A673 (cell line): ENCODE measurements at regions not wholly inside any gene's neighbourhood (a gene's known extent, or its start where the extent isn't known, plus 50 kb on each side); places are given as distances from the start of the nearest gene placed in this dataset.

Source experiments
- BruUV-seq: library from RNA; stranded (reverse); fragments of 400-500 nt; replicated peaks from 2 replicates; lab custom pipeline; 2021; lab: Mats Ljungman, UMichigan
- CTCF ChIA-PET: fragments of 300-600 bp; sonication (Branson Sonifier 250); formaldehyde crosslinking; loops from one replicate; lab custom pipeline; 2022; ENCODE audit warnings: antibody characterized with exemption; lab: Charles Lee
- POLR2A ChIA-PET: fragments of 300-600 bp; sonication (Branson Sonifier 250); formaldehyde crosslinking; loops from one replicate; lab custom pipeline; 2022; ENCODE audit warnings: antibody characterized with exemption; ENCODE audit not compliant: low non-redundant PET; lab: Charles Lee
- DNase-seq: peaks from one replicate; pipeline ENCODE4 v3.0.0-alpha.2; 2015; ENCODE audit warnings: low spot score
- H3K27ac ChIP-seq: fragments of 200-600 bp; sonication (generic); 2 replicates; pipeline ENCODE4 v1.5.1; 2016; ENCODE audit warnings: mixed run types, low read depth, mild to moderate bottlenecking, mixed read lengths, antibody characterized with exemption, low read length; ENCODE audit not compliant: poor library complexity, severe bottlenecking
- H3K27me3 ChIP-seq: fragments of 200-600 bp; sonication (generic); replicated peaks from 2 replicates; pipeline ENCODE4 v1.6.1; 2017; ENCODE audit warnings: mixed run types, low read depth, mild to moderate bottlenecking, mixed read lengths, antibody characterized with exemption, low read length; ENCODE audit not compliant: insufficient read depth, poor library complexity
- H3K36me3 ChIP-seq: fragments of 200-600 bp; sonication (generic); 2 replicates; pipeline ENCODE4 v1.6.1; 2016; ENCODE audit warnings: mixed run types, mild to moderate bottlenecking, mixed read lengths, antibody characterized with exemption, low read length; ENCODE audit not compliant: insufficient read depth, poor library complexity, severe bottlenecking
- H3K4me1 ChIP-seq: fragments of 200-600 bp; sonication (generic); 2 replicates; pipeline ENCODE4 v1.6.1; 2017; ENCODE audit warnings: mixed run types, mild to moderate bottlenecking, mixed read lengths, antibody characterized with exemption, low read length; ENCODE audit not compliant: insufficient read depth, poor library complexity, severe bottlenecking
- H3K4me3 ChIP-seq: fragments of 200-600 bp; sonication (generic); 2 replicates; pipeline ENCODE4 v1.5.1; 2016; ENCODE audit warnings: low read depth, mixed run types, mild to moderate bottlenecking, mixed read lengths, low read length; ENCODE audit not compliant: poor library complexity, severe bottlenecking
- H3K9me3 ChIP-seq: fragments of 200-600 bp; sonication (generic); 2 replicates; pipeline ENCODE4 v1.6.1; 2016; ENCODE audit warnings: mixed run types, low read depth, mild to moderate bottlenecking, mixed read lengths, antibody characterized with exemption, low read length; ENCODE audit not compliant: poor library complexity, severe bottlenecking
- CTCF ChIP-seq: fragments of 300-800, 200-600 bp; sonication (generic); conservative IDR thresholded peaks from 2 replicates; pipeline ENCODE4 v1.5.1; 2017; ENCODE audit warnings: low read depth, mild to moderate bottlenecking, antibody characterized with exemption, low read length, moderate library complexity, mixed read lengths
- EZH2 ChIP-seq: fragments of 200-600 bp; sonication (generic); IDR thresholded peaks from 2 replicates; pipeline ENCODE4 v1.6.1; 2017; ENCODE audit warnings: borderline replicate concordance, low read depth, mild to moderate bottlenecking, mixed read lengths, antibody characterized with exemption, low read length; ENCODE audit not compliant: poor library complexity, severe bottlenecking
- intact Hi-C: fragments of 100-400 bp; cut with micrococcal nuclease; formaldehyde crosslinking; loops from one replicate; pipeline ENCODE4 v1.10.0; 2022; ENCODE audit not compliant: unreplicated experiment

- Histone ChIP-seq H3K36me3 (no peaks in the 10 kb centered on the region), H3K27ac (no peak overlapping the region), H3K9me3 (no peaks in the 10 kb centered on the region), H3K4me3 (no peak overlapping the region), H3K4me1 (no peaks in the 10 kb centered on the region), H3K27me3 (peaks cover 94% of the 10 kb centered on the region)
- intact Hi-C loops = no loop called here
- no peak for DNase-seq
- no TSS peak for BruUV-seq
- CTCF ChIA-PET = no interaction called here
- no peak for TF ChIP-seq CTCF
- no peak for TF ChIP-seq EZH2
- POLR2A ChIA-PET = no interaction called here
Observed at GRCh38 chr17:79217473-79218135, 143.0 kb downstream of the ENGASE start.

GRCh38 chr17:79216826-79217225, 142.2 kb downstream of the ENGASE start:
- no TSS peak for BruUV-seq
- Histone ChIP-seq H3K27ac (no peak overlapping the region), H3K4me3 (no peak overlapping the region), H3K36me3 (no peaks in the 10 kb centered on the region), H3K9me3 (no peaks in the 10 kb centered on the region), H3K27me3 (peaks cover 94% of the 10 kb centered on the region), H3K4me1 (no peaks in the 10 kb centered on the region)
- ChIA-PET CTCF (no interaction called here), POLR2A (no interaction called here)
- DNase-seq = no peak
- intact Hi-C loops = no loop called here
- TF ChIP-seq EZH2 = no peak

- H3K9me3 ChIP-seq = no peaks in the 10 kb centered on the region
- H3K27ac ChIP-seq = no peak overlapping the region
- CTCF ChIA-PET = no interaction called here
- BruUV-seq = no TSS peak
- H3K4me3 ChIP-seq = no peak overlapping the region
- TF ChIP-seq CTCF = no peak
- no peak for TF ChIP-seq EZH2
- intact Hi-C loops = no loop called here
- H3K4me1 ChIP-seq = no peaks in the 10 kb centered on the region
- DNase-seq = no peak
- peaks cover 94% of the 10 kb centered on the region for H3K27me3 ChIP-seq
- H3K36me3 ChIP-seq = no peaks in the 10 kb centered on the region
- POLR2A ChIA-PET = no interaction called here
Observed at GRCh38 chr17:79216391-79216790, 141.8 kb downstream of the ENGASE start.

- POLR2A ChIA-PET = no interaction called here
- no peaks in the 10 kb centered on the region for H3K4me1 ChIP-seq
- H3K9me3 ChIP-seq = no peaks in the 10 kb centered on the region
- BruUV-seq = no TSS peak
- intact Hi-C loops = no loop called here
- H3K27me3 ChIP-seq = peaks cover 94% of the 10 kb centered on the region
- H3K27ac ChIP-seq = no peak overlapping the region
- DNase-seq = no peak
- no peak overlapping the region for H3K4me3 ChIP-seq
- no peak for TF ChIP-seq CTCF
- no peak for TF ChIP-seq EZH2
- CTCF ChIA-PET = no interaction called here
- H3K36me3 ChIP-seq = no peaks in the 10 kb centered on the region
Observed at GRCh38 chr17:79215631-79216030, 141.0 kb downstream of the ENGASE start.
